A549 (cell line): ENCODE measurements at regions not wholly inside any gene's neighbourhood (a gene's known extent, or its start where the extent isn't known, plus 50 kb on each side); places are given as distances from the start of the nearest gene placed in this dataset.

ENCODE experiments used
- ATAC-seq, 2 experiments: fragments of 200-7000 bp in 1 of 2; fragments of >200 bp in 1 of 2; cut with Nextera tagmentation in 1 of 2; cut with Tn5 transposase in 1 of 2; 3 replicates each; pipeline versions ENCODE4 v1.8.0 to v1.9.1; 2018 to 2020; ENCODE audit warnings: mild to moderate bottlenecking in 1 of 2, moderate library complexity in 1 of 2
- CTCF ChIA-PET: fragments of 300-600 bp; sonication (Branson Sonifier 250); formaldehyde crosslinking; extraction: SDS; loops from one replicate; lab custom pipeline; 2021; ENCODE audit warnings: antibody characterized with exemption, inconsistent platforms; lab: Yijun Ruan, JAX
- POLR2A ChIA-PET: fragments of 350-600 bp; formaldehyde crosslinking; extraction: SDS; loops from one replicate; lab custom pipeline; 2021; ENCODE audit warnings: antibody characterized with exemption, inconsistent platforms; lab: Yijun Ruan, JAX
- DNase-seq, 2 experiments: peaks; one replicate each; pipeline versions ENCODE4 v3.0.0 to v3.0.0-alpha.2; 2011 to 2016; ENCODE audit warnings: low read depth in 1 of 2, low spot score in 1 of 2
- FAIRE-seq: peaks from 2 replicates; lab custom pipeline; 2011; peaks lifted over from hg19 to GRCh38; lab: Jason Lieb, UNC
- H3K27ac ChIP-seq, 2 experiments: fragments of >200 bp; sonication (Bioruptor Twin); formaldehyde crosslinking; 3 replicates each; pipeline ENCODE4 v1.5.1; 2016 to 2017
- H3K4me1 ChIP-seq: fragments of >200 bp; sonication (Bioruptor Twin); formaldehyde crosslinking; 3 replicates; pipeline ENCODE4 v1.6.1; 2016
- H3K4me2 ChIP-seq: fragments of >200 bp; sonication (Bioruptor Twin); formaldehyde crosslinking; 3 replicates; pipeline ENCODE4 v1.6.1; 2016
- H3K4me3 ChIP-seq: fragments of >200 bp; sonication (Bioruptor Twin); formaldehyde crosslinking; 3 replicates; pipeline ENCODE4 v1.5.1; 2016
- H3K9me3 ChIP-seq: fragments of >200 bp; sonication (Bioruptor Twin); formaldehyde crosslinking; 3 replicates; pipeline ENCODE4 v1.6.1; 2016
- CBX2 ChIP-seq: fragments of 200-600 bp; sonication (generic); IDR thresholded peaks from 2 replicates; pipeline ENCODE4 v1.6.1; 2016; ENCODE audit warnings: low read depth, mild to moderate bottlenecking, borderline replicate concordance
- EHF ChIP-seq: fragments of 250-450 bp; sonication (Bioruptor Pico); IDR thresholded peaks from 2 replicates; pipeline ENCODE4 v1.5.0; 2020; ENCODE audit warnings: mild to moderate bottlenecking
- FOSB ChIP-seq: fragments of 250-450 bp; sonication (Bioruptor Pico); IDR thresholded peaks from 2 replicates; pipeline ENCODE4 v1.5.0; 2020; ENCODE audit warnings: mild to moderate bottlenecking, moderate library complexity
- FOSL2 ChIP-seq, 2 experiments: fragments of 450-650 bp in 1 of 2; fragments of >200 bp in 1 of 2; sonication (Bioruptor Twin) in 1 of 2; formaldehyde crosslinking; IDR thresholded peaks; 2 replicates each; pipeline versions ENCODE4 v1.5.0 to v1.6.1; 2016 to 2020; ENCODE audit warnings: mild to moderate bottlenecking in 1 of 2, moderate library complexity in 1 of 2
- GATA3 ChIP-seq: IDR thresholded peaks from 2 replicates; pipeline ENCODE4 v1.6.1; 2012; ENCODE audit warnings: borderline replicate concordance
- HDAC2 ChIP-seq: fragments of 200-600 bp; sonication (generic); IDR thresholded peaks from 2 replicates; pipeline ENCODE4 v1.6.1; 2016
- HES2 ChIP-seq: fragments of >200 bp; sonication (Bioruptor Twin); formaldehyde crosslinking; IDR thresholded peaks from 2 replicates; pipeline ENCODE4 v1.6.1; 2016
- HEYL ChIP-seq: fragments of 250-450 bp; sonication (Bioruptor Pico); IDR thresholded peaks from 2 replicates; pipeline ENCODE4 v1.8.0; 2021; ENCODE audit warnings: mild to moderate bottlenecking, moderate library complexity
- JUN ChIP-seq, 2 experiments: fragments of >200 bp; sonication (Bioruptor Twin); formaldehyde crosslinking; IDR thresholded peaks; 2 replicates in 1 of 2; 3 replicates in 1 of 2; pipeline ENCODE4 v1.6.1; 2016 to 2017
- MAFK ChIP-seq: fragments of 450-650 bp; IDR thresholded peaks from 2 replicates; pipeline ENCODE4 v1.6.1; 2014; ENCODE audit not compliant: partially characterized antibody
- MAZ ChIP-seq: fragments of 150-350 bp; IDR thresholded peaks from 2 replicates; pipeline ENCODE4 v1.6.1; 2014; ENCODE audit warnings: antibody characterized with exemption, low read depth, low read length, borderline replicate concordance
- MYC ChIP-seq: IDR thresholded peaks from 2 replicates; pipeline ENCODE4 v1.6.1; 2012; ENCODE audit warnings: mild to moderate bottlenecking, inconsistent platforms, low read length, improper control_type of control experiment, borderline replicate concordance
- NFE2L2 ChIP-seq: fragments of 150-350 bp; conservative IDR thresholded peaks from 2 replicates; pipeline ENCODE4 v1.6.1; 2014; ENCODE audit warnings: low read length
- PHF8 ChIP-seq: fragments of 200-600 bp; sonication (generic); IDR thresholded peaks from 2 replicates; pipeline ENCODE4 v1.6.1; 2016; ENCODE audit warnings: low read depth, mild to moderate bottlenecking, antibody characterized with exemption, moderate library complexity, borderline replicate concordance
- RAD21 ChIP-seq, 2 experiments: fragments of >200 bp in 1 of 2; sonication (Bioruptor Twin) in 1 of 2; formaldehyde crosslinking in 1 of 2; IDR thresholded peaks in 1 of 2; conservative IDR thresholded peaks in 1 of 2; 2 replicates in 1 of 2; 3 replicates in 1 of 2; pipeline ENCODE4 v1.6.1; 2012 to 2018; ENCODE audit warnings: inconsistent platforms in 1 of 2
- REST ChIP-seq: fragments of 200-600 bp; sonication (generic); IDR thresholded peaks from 2 replicates; pipeline ENCODE4 v1.6.1; 2016; ENCODE audit warnings: antibody characterized with exemption, mild to moderate bottlenecking, moderate library complexity
- RNF2 ChIP-seq: fragments of 200-600 bp; sonication (generic); IDR thresholded peaks from 2 replicates; pipeline ENCODE4 v1.6.1; 2016; ENCODE audit warnings: low read depth, mild to moderate bottlenecking, antibody characterized with exemption, moderate library complexity, borderline replicate concordance
- SREBF2 ChIP-seq: fragments of 450-650 bp; IDR thresholded peaks from 2 replicates; pipeline ENCODE4 v1.6.1; 2014; ENCODE audit warnings: mild to moderate bottlenecking, moderate library complexity
- TFCP2L1 ChIP-seq: fragments of 250-450 bp; sonication (Bioruptor Pico); IDR thresholded peaks from 2 replicates; pipeline ENCODE4 v1.5.0; 2021; ENCODE audit warnings: mild to moderate bottlenecking
- ZFP36 ChIP-seq: fragments of 450-650 bp; IDR thresholded peaks from 2 replicates; pipeline ENCODE4 v1.6.1; 2014; ENCODE audit warnings: borderline replicate concordance; ENCODE audit not compliant: partially characterized antibody
- ZSCAN20 ChIP-seq: fragments of 250-450 bp; sonication (Bioruptor Pico); IDR thresholded peaks from 2 replicates; pipeline ENCODE4 v1.8.0; 2022; ENCODE audit warnings: mild to moderate bottlenecking, moderate library complexity
- WGBS: methylation state at CpG from one replicate; pipeline ENCODE4 v1.1.6; 2017; ENCODE audit errors: missing lambda C conversion rate; 5-methylcytosine and 5-hydroxymethylcytosine counted together

GRCh38 chr2:3135676-3136075 is 241.9 kb downstream of the EIPR1 start:
- Histone ChIP-seq H3K9me3 (peaks cover 17% of the 10 kb centered on the region; the same call in 1 of the 3 replicates), H3K4me3 (no peak overlapping the region), H3K4me2 (no peak overlapping the region), H3K4me1 (no peaks in the 10 kb centered on the region), H3K27ac (no peak overlapping the region)
- ChIA-PET CTCF (no interaction called here), POLR2A (no interaction called here)
- DNase-seq (no peak), ATAC-seq (no peak), FAIRE-seq (no peak)
- WGBS: 36% methylated on average over 5 of the region's 5 CpGs
- TF ChIP-seq TFCP2L1 (no peak), MAFK (peak; percentile 70)

GRCh38 chr2:3134026-3134571 is 243.5 kb downstream of the EIPR1 start:
- ATAC-seq (no peak), DNase-seq (peak in 1 of 2 experiments; percentile 39), FAIRE-seq (no peak)
- 63% methylated on average over 11 of the region's 14 CpGs for WGBS
- Histone ChIP-seq H3K4me2 (no peak overlapping the region), H3K27ac (no peak overlapping the region), H3K4me1 (no peaks in the 10 kb centered on the region), H3K9me3 (peaks cover 17% of the 10 kb centered on the region; the same call in 1 of the 3 replicates), H3K4me3 (no peak overlapping the region)
- no peak for TF ChIP-seq RAD21 (conservative IDR thresholded peaks at IDR 0.05 in 1 of 2, IDR thresholded peaks at IDR 0.05 in 1 of 2)
- no peak for TF ChIP-seq ZFP36
- no peak for TF ChIP-seq GATA3
- TF ChIP-seq RNF2: no peak
- no peak for TF ChIP-seq HDAC2
- no peak for TF ChIP-seq NFE2L2
- no peak for TF ChIP-seq FOSL2 (IDR thresholded peaks at IDR 0.05)
- TF ChIP-seq FOSL2 (CRISPR knock-in tag; IDR thresholded peaks at IDR 0.05): no peak
- no peak for TF ChIP-seq PHF8
- TF ChIP-seq EHF (CRISPR knock-in tag): no peak
- no peak for TF ChIP-seq HES2
- TF ChIP-seq HEYL (CRISPR knock-in tag): no peak
- POLR2A ChIA-PET: no interaction called here
- CTCF ChIA-PET: interaction anchor here (0.6 kb wide), 1 partner anchor 10 kb away, joined by 3 read pairs; no protein-coding TSS in a partner anchor

- CTCF ChIA-PET: no interaction called here
- FAIRE-seq (no peak), ATAC-seq (no peak), DNase-seq (no peak)
- Histone ChIP-seq H3K4me3 (no peak overlapping the region), H3K4me1 (no peaks in the 10 kb centered on the region), H3K9me3 (peaks cover 17% of the 10 kb centered on the region; the same call in 1 of the 3 replicates), H3K4me2 (no peak overlapping the region), H3K27ac (no peak overlapping the region)
- POLR2A ChIA-PET: no interaction called here
- WGBS: 69% methylated on average over 11 of the region's 11 CpGs
- TF ChIP-seq GATA3 (no peak), FOSL2 (IDR thresholded peaks at IDR 0.05) (no peak), FOSL2 (CRISPR knock-in tag; IDR thresholded peaks at IDR 0.05) (no peak), FOSB (CRISPR knock-in tag) (no peak), JUN (IDR thresholded peaks at IDR 0.05) (no peak), SREBF2 (no peak), MYC (no peak), ZFP36 (no peak), HDAC2 (no peak), ZSCAN20 (CRISPR knock-in tag) (no peak), REST (no peak), HEYL (CRISPR knock-in tag) (no peak), TFCP2L1 (no peak), RAD21 (conservative IDR thresholded peaks at IDR 0.05 in 1 of 2, IDR thresholded peaks at IDR 0.05 in 1 of 2) (no peak), RNF2 (no peak), MAZ (no peak), CBX2 (no peak)
Observed at GRCh38 chr2:3132966-3133365, 244.7 kb downstream of the EIPR1 start.
